ENCODE measurements at regions not wholly inside any gene's neighbourhood (a gene's known extent, or its start where the extent isn't known, plus 50 kb on each side); places are given as distances from the start of the nearest gene placed in this dataset.

GRCh38 chr2:8027387-8027786, 654.5 kb upstream of the ID2 start:
- DNase-seq: no peak

GRCh38 chr2:8028036-8028435, 653.8 kb upstream of the ID2 start:
- DNase-seq: no peak

GRCh38 chr2:8028436-8028835, 653.4 kb upstream of the ID2 start:
- no peak for DNase-seq

GRCh38 chr2:8028981-8029380, 652.9 kb upstream of the ID2 start:
- DNase-seq: no peak

- DNase-seq: no peak
Measured at GRCh38 chr2:8030573-8031303, 651.1 kb upstream of the ID2 start.

- no peak for DNase-seq
Measured at GRCh38 chr2:8031370-8031769, 650.5 kb upstream of the ID2 start.

- DNase-seq: no peak
Measured at GRCh38 chr2:8033546-8034096, 648.2 kb upstream of the ID2 start.

GRCh38 chr2:8036366-8036765, 645.5 kb upstream of the ID2 start:
- no peak for DNase-seq

GRCh38 chr2:8039732-8040131, 642.1 kb upstream of the ID2 start:
- no peak for DNase-seq

GRCh38 chr2:8043295-8043694, 638.6 kb upstream of the ID2 start:
- DNase-seq: no peak

GRCh38 chr2:8044046-8044594, 637.7 kb upstream of the ID2 start:
- DNase-seq: no peak

- no peak for DNase-seq
Measured at GRCh38 chr2:8045081-8045614, 636.7 kb upstream of the ID2 start.

GRCh38 chr2:8046849-8047248, 635.0 kb upstream of the ID2 start:
- DNase-seq: no peak

- no peak for DNase-seq
Measured at GRCh38 chr2:8049176-8049575, 632.7 kb upstream of the ID2 start.

GRCh38 chr2:8049851-8050571, 631.8 kb upstream of the ID2 start:
- DNase-seq: no peak

- DNase-seq: peak; percentile 50
Measured at GRCh38 chr2:8053216-8053615, 628.6 kb upstream of the ID2 start.

- no peak for DNase-seq
Measured at GRCh38 chr2:8054070-8054469, 627.8 kb upstream of the ID2 start.

- peak; percentile 82 for DNase-seq
Measured at GRCh38 chr2:8058652-8059051, 623.2 kb upstream of the ID2 start.

GRCh38 chr2:8059255-8059654, 622.6 kb upstream of the ID2 start:
- DNase-seq: no peak

- DNase-seq: no peak
Measured at GRCh38 chr2:8059794-8060193, 622.1 kb upstream of the ID2 start.

GRCh38 chr2:8061219-8061618, 620.6 kb upstream of the ID2 start:
- DNase-seq: no peak

GRCh38 chr2:8064603-8065002, 617.3 kb upstream of the ID2 start:
- DNase-seq: no peak

GRCh38 chr2:8065191-8065590, 616.7 kb upstream of the ID2 start:
- no peak for DNase-seq

Measured in suppressor macrophage treated with lipopolysaccharide for 4 hours (primary cell).